Progenitor cell of endocrine pancreas (in vitro differentiated cells): ENCODE measurements at regions not wholly inside any gene's neighbourhood (a gene's known extent, or its start where the extent isn't known, plus 50 kb on each side); places are given as distances from the start of the nearest gene placed in this dataset.
"Not testable (repeated sequence)": the region's sequence is repeated elsewhere in the genome, so short reads cannot be mapped to it uniquely, and the experiment has no call there.

ENCODE experiments used
- DNase-seq: peaks from one replicate; pipeline ENCODE4 v3.0.0; 2021; ENCODE audit warnings: low spot score; ENCODE audit not compliant: unreplicated experiment
- H3K27ac Mint-ChIP-seq: 2 replicates; pipeline ENCODE4 v1.8.0; 2021; ENCODE audit warnings: mild to moderate bottlenecking, moderate library complexity, mixed read lengths
- H3K27me3 Mint-ChIP-seq: 2 replicates; pipeline ENCODE4 v1.8.0; 2021; ENCODE audit warnings: mixed read lengths
- H3K36me3 Mint-ChIP-seq: 2 replicates; pipeline ENCODE4 v1.8.0; 2022; ENCODE audit warnings: mixed read lengths; ENCODE audit not compliant: insufficient read depth
- H3K4me1 Mint-ChIP-seq: 2 replicates; pipeline ENCODE4 v1.8.0; 2021; ENCODE audit warnings: low read depth, mixed read lengths
- H3K4me3 Mint-ChIP-seq: 2 replicates; pipeline ENCODE4 v1.8.0; 2021; ENCODE audit warnings: low read depth, mild to moderate bottlenecking, moderate library complexity, mixed read lengths
- H3K9me3 Mint-ChIP-seq: 2 replicates; pipeline ENCODE4 v1.8.0; 2021; ENCODE audit warnings: low read depth, mixed read lengths
- TF ChIP-seq, protein P1 (sequence below): fragments of 200-600 bp; sonication (generic); IDR thresholded peaks from one replicate; pipeline ENCODE4 v1.5.0; 2021; ENCODE audit warnings: antibody characterized with exemption, mild to moderate bottlenecking; ENCODE audit not compliant: unreplicated experiment

DNA sequence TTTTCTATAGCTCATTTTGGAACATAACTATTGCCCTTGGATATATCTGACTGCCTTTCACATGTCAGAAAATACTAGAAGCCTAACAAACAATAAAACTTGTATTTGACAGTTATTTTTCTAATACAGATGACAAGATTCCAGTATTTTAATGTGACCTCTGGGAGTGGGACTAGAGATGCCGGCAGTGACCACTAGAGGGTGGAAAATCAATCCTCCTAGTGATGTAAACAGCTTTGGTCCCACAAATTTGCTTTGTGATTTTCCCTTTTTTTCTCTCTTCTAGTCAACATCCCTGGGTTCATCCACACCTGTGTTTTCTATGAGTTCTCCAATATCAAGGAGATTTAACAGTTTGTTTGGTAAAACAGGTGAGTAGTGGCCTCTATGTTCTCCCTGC, 615.1 kb downstream of the SPATA31A6 start:
- not testable (repeated sequence) for DNase-seq, H3K36me3 Mint-ChIP-seq, H3K9me3 Mint-ChIP-seq, H3K27ac Mint-ChIP-seq, H3K4me1 Mint-ChIP-seq, H3K4me3 Mint-ChIP-seq
- TF ChIP-seq, protein P1, sequence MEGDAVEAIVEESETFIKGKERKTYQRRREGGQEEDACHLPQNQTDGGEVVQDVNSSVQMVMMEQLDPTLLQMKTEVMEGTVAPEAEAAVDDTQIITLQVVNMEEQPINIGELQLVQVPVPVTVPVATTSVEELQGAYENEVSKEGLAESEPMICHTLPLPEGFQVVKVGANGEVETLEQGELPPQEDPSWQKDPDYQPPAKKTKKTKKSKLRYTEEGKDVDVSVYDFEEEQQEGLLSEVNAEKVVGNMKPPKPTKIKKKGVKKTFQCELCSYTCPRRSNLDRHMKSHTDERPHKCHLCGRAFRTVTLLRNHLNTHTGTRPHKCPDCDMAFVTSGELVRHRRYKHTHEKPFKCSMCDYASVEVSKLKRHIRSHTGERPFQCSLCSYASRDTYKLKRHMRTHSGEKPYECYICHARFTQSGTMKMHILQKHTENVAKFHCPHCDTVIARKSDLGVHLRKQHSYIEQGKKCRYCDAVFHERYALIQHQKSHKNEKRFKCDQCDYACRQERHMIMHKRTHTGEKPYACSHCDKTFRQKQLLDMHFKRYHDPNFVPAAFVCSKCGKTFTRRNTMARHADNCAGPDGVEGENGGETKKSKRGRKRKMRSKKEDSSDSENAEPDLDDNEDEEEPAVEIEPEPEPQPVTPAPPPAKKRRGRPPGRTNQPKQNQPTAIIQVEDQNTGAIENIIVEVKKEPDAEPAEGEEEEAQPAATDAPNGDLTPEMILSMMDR: peak; percentile 52
- H3K27me3 Mint-ChIP-seq: peaks cover 29% of the 10 kb centered on the region

DNA sequence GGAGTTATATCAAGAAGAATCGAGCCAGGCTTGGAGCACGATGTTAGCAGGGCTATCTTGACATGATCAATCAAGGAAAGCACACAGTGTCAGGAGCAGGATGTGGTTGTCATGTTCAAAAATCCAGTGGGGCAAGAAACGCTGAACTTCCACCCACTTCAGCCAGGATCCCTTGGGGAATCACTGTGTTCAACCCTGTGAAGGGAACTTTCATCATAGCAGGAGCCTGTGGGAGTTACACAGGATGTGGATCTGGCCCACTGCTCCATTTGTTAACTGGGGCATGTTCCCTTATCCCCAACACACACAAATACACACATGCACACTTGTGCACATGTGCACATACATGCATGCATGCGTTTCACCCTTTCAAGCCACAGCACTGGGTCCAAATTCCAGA, 619.3 kb downstream of the SPATA31A6 start:
- DNase-seq, H3K36me3 Mint-ChIP-seq, H3K4me1 Mint-ChIP-seq, H3K27ac Mint-ChIP-seq, H3K9me3 Mint-ChIP-seq, H3K4me3 Mint-ChIP-seq: not testable (repeated sequence)
- peaks cover 53% of the 10 kb centered on the region for H3K27me3 Mint-ChIP-seq

DNA sequence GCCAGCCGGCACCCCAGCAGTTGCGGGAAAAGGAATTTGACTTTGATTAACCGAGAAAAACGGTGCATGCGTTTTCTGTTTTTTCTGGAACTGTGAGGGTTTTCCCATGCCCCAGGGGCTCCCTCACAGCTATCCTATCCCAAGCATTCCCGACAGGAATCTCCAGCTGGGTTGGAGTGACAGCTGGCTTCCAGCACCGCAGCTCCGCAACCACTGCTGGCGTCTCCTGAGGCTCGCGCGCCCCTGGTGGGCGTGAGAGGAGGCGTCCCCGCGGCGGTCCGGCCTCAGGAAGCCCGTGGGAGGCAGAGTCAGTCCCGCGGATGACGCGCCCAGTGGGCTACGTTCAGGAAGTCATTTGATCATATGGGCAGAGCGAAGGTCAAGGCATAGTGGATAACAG, 623.2 kb downstream of the SPATA31A6 start:
- not testable (repeated sequence) for H3K36me3 Mint-ChIP-seq, H3K4me3 Mint-ChIP-seq, DNase-seq, H3K4me1 Mint-ChIP-seq, H3K27ac Mint-ChIP-seq, H3K9me3 Mint-ChIP-seq
- TF ChIP-seq, protein P1: peak; percentile 54
- peaks cover 47% of the 10 kb centered on the region for H3K27me3 Mint-ChIP-seq

DNA sequence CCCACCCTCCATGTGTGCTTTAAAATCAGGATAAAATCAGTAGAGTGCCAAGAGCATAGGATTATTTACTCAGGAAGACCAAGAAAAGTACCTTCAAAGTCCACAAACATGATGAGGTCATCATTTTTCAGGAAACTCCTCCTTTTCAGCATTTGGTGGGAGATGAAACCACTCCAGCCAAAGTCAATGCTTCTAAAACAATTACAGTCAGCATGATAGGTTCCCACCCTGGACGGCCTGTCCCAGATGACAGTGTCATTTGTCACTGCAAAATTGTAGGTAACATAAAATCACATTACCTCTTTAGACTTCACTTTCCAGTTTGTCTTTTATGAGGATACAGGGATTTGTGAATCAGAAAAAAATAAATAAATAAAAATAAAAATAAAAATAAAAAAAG, 638.0 kb downstream of the SPATA31A6 start:
- not testable (repeated sequence) for DNase-seq, H3K4me3 Mint-ChIP-seq, H3K36me3 Mint-ChIP-seq, H3K9me3 Mint-ChIP-seq, H3K27me3 Mint-ChIP-seq, H3K4me1 Mint-ChIP-seq, H3K27ac Mint-ChIP-seq

DNA sequence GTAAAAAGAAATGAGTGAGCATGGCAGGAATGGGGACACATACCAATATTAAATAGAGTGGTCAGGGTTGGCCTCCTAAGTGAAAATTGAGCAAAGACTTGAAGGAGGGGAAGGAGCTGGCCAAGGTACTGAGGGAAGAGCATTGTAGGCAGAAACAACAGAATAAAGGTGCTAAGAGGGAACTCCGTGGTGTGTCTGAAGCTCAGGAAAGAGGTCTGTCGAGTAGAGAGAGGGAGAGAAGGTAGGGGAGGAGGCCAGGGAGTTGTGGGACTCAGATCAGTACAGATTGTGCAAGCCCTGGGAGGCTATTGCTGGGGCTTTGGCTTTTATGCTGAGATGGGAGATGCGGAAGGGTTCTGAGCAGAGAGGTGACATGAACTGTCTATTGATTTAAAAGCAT, 664.7 kb downstream of the SPATA31A6 start:
- H3K36me3 Mint-ChIP-seq, DNase-seq, H3K4me1 Mint-ChIP-seq, H3K4me3 Mint-ChIP-seq, H3K9me3 Mint-ChIP-seq, H3K27ac Mint-ChIP-seq: not testable (repeated sequence)
- H3K27me3 Mint-ChIP-seq: peaks cover 11% of the 10 kb centered on the region

DNA sequence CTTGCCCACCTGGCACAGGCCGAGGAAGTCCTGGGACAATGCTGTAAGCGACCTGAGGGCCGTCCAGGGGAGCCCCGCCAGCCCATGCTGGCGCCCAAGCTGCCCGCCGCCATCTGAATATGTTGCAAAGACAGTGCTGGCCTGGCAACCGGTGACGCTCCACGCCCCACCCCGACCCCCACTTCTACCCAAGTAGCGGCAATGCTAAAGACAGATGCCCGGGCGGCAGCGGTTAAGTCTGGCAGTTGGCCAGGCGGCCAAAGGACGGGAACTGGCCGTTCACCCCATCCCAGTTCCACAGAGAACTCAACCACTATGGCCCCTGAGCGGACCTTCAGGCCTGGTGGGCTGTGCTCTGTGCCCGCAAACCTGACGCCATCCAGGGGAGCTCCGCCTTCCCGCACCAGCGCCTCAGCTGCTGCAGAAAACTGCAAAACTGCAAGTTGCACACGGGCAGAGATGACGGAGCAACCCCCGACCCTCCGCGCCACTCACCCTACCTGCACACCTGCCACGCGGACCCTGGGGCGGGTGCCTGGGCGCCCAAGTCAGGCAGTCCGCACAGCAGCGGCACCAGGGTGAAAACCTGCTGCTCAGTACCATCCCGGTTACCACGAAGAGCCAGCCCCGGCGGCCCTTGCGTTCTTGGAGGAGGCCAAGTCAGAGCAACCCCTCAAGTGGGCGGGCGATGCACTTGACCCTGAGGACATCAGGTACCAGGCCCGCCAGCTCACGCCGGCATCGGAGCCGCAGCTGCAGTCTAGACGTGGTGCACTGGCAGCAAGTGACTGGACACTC, 667.6 kb downstream of the SPATA31A6 start:
- not testable (repeated sequence) for H3K36me3 Mint-ChIP-seq, H3K4me1 Mint-ChIP-seq, H3K4me3 Mint-ChIP-seq, DNase-seq, H3K27me3 Mint-ChIP-seq, H3K27ac Mint-ChIP-seq, H3K9me3 Mint-ChIP-seq

DNA sequence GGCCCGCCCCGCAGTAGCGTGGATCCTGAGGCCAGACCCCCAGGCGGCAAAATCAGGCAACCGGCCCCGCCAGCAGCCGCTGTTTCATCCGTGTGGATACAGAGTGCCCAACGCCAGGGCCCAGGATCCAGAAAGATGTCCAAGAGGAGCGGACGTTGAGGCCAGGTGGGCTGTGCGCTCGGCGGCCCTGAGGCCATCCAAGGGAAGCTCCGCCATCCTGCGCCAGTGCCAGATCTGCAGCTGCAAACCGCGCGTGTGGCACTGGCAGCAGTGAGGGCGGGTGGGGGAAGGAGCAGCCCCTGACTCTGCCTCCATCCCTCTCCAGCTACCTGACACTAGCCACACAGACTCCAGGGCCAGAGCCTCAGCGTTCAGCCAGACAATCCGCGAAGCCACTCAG, 668.2 kb downstream of the SPATA31A6 start:
- H3K27ac Mint-ChIP-seq, H3K4me3 Mint-ChIP-seq, H3K9me3 Mint-ChIP-seq, H3K4me1 Mint-ChIP-seq, H3K27me3 Mint-ChIP-seq, H3K36me3 Mint-ChIP-seq, DNase-seq: not testable (repeated sequence)

DNA sequence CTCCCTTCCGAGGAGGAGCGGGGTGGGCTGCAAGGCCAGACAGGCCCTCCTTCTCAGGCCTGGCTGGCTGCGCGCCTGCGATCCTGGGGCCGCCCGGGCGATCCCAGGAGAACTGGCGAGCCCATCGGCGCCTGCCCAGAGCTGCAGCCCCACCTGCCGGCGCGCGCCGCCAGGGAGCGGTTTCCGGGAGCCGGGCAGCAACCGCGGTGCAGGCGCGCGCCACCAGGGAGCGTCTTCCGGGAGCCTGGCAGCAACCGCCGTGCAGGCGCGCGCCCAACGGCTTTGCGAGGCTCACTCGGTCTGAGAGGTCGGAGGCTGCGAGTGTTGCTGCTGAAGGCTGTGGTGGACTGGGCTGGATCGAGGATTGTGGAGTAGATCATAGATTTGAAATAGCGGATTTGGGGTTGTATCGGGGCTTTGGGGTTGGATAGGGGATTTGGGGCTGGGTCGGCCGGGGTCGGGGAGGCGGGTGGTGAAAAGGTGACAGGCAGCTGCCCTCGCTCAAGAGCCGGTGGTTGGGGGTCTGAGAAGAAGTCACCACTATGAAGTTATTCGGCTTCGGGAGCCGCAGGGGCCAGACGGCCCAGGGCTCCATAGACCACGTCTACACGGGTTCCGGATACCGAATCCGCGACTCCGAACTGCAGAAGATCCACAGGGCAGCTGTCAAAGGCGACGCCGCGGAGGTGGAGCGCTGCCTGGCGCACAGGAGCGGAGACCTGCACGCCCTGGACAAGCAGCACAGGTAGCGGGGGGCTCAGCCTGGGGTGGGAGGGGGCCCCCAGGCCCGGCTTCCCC, 668.9 kb downstream of the SPATA31A6 start:
- H3K27ac Mint-ChIP-seq, H3K4me1 Mint-ChIP-seq, H3K36me3 Mint-ChIP-seq, H3K9me3 Mint-ChIP-seq: not testable (repeated sequence)
- H3K4me3 Mint-ChIP-seq: peak overlapping the region; percentile 77
- DNase-seq: peak; percentile 27
- peaks cover 10% of the 10 kb centered on the region for H3K27me3 Mint-ChIP-seq
- TF ChIP-seq, protein P1: peak; percentile 46

DNA sequence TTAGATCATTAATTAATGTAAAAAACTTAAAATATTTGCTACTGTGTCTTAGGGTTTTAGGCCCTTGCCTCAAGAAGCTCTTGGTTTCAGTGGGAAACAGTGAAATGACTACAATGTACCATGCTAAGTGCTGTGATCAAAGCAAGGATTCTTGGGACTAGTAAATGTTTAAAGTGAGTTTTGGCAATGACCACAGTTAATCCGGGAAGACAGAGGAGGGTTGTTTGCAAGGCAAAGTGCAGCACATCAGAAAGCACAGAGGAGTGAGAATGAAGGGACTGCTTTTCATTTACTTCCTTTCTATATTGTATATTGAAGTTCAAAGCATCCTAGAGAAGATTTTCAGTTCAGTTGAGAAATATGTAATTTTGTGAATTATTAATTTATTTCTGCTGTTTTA, 676.7 kb downstream of the SPATA31A6 start:
- not testable (repeated sequence) for DNase-seq, H3K9me3 Mint-ChIP-seq, H3K27me3 Mint-ChIP-seq

DNA sequence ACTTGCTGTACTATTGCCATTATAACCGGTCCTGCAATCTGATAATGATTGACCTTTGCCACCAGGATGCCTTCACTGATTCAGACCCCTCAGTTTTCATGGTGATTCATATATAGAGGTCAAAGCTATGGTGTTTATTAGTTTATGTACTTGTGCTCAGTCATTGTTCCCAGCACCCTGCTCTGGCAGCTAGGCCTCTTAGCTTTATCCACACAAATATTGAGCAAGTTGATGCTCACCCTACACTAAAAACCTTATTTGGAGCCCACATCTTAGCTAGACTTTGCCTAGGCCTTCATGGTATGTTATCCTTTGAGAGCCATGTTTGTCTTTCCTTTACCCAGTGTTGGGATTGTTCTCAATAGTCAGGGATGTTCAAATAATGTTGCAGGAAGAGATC, 679.0 kb downstream of the SPATA31A6 start:
- H3K9me3 Mint-ChIP-seq, DNase-seq: not testable (repeated sequence)

More for the DNA sequence above, 676.7 kb downstream of the SPATA31A6 start:
- H3K27ac Mint-ChIP-seq, H3K4me3 Mint-ChIP-seq, H3K36me3 Mint-ChIP-seq, H3K4me1 Mint-ChIP-seq: not testable (repeated sequence)

More for the DNA sequence above, 679.0 kb downstream of the SPATA31A6 start:
- not testable (repeated sequence) for H3K27me3 Mint-ChIP-seq, H3K27ac Mint-ChIP-seq, H3K4me3 Mint-ChIP-seq, H3K4me1 Mint-ChIP-seq, H3K36me3 Mint-ChIP-seq
